ENCODE measurements at regions not wholly inside any gene's neighbourhood (a gene's known extent, or its start where the extent isn't known, plus 50 kb on each side); places are given as distances from the start of the nearest gene placed in this dataset.

DNA sequence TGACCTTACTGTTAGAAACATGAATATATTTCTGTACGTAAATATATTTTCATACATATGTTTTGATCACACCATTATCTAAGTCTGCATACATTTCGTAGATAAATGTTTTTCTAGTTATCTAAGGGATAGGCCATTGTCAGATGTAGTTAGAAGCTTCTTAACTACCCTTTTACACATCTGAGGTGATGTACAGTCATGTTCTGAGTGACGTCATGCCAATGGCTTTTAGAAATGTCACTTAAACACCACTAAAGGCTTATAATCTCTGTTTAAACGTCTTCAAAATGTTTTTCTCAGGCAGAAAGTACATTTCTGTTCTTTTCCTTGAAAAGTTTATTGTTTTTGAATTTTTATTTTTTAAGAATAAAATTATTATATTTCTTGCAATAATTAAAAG lies 781.9 kb downstream of the MRPL39 start:
- no peaks in the 10 kb centered on the region for H3K9me3 ChIP-seq (ENCODE audit: control insufficient read depth, insufficient read depth, low read depth, low read length)
- CTCF ChIA-PET: no interaction called here
- no peak for TF ChIP-seq ZXDB (tag by site-specific recombination; IDR thresholded peaks at IDR 0.05)
- TF ChIP-seq ZNF302 (tag by site-specific recombination; IDR thresholded peaks at IDR 0.05; ENCODE audit: low read depth): no peak
- TF ChIP-seq YY1 (tag by site-specific recombination; IDR thresholded peaks at IDR 0.05): no peak
- TF ChIP-seq ZNF596 (tag by site-specific recombination; IDR thresholded peaks at IDR 0.05): no peak
- TF ChIP-seq, protein P1, sequence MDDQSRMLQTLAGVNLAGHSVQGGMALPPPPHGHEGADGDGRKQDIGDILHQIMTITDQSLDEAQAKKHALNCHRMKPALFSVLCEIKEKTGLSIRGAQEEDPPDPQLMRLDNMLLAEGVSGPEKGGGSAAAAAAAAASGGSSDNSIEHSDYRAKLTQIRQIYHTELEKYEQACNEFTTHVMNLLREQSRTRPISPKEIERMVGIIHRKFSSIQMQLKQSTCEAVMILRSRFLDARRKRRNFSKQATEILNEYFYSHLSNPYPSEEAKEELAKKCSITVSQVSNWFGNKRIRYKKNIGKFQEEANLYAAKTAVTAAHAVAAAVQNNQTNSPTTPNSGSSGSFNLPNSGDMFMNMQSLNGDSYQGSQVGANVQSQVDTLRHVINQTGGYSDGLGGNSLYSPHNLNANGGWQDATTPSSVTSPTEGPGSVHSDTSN (CRISPR knock-in tag; IDR thresholded peaks at IDR 0.05): no peak
- TF ChIP-seq ZNF501 (tag by site-specific recombination; IDR thresholded peaks at IDR 0.05): no peak
- TF ChIP-seq, protein P2, sequence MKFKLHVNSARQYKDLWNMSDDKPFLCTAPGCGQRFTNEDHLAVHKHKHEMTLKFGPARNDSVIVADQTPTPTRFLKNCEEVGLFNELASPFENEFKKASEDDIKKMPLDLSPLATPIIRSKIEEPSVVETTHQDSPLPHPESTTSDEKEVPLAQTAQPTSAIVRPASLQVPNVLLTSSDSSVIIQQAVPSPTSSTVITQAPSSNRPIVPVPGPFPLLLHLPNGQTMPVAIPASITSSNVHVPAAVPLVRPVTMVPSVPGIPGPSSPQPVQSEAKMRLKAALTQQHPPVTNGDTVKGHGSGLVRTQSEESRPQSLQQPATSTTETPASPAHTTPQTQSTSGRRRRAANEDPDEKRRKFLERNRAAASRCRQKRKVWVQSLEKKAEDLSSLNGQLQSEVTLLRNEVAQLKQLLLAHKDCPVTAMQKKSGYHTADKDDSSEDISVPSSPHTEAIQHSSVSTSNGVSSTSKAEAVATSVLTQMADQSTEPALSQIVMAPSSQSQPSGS (tag by site-specific recombination; IDR thresholded peaks at IDR 0.05; ENCODE audit: low read depth): 0 out of 2 replicates have a peak, but pooled peaks have one; percentile 35
- H3K36me3 ChIP-seq (ENCODE audit: control insufficient read depth in 2 of 2, insufficient read depth in 1 of 2, low read length in 2 of 2): no peaks in the 10 kb centered on the region
- POLR2A ChIA-PET: no interaction called here
- H3K27ac ChIP-seq (ENCODE audit: extremely low read depth, low read depth, low read length): no peak overlapping the region
- no peaks in the 10 kb centered on the region for H3K4me1 ChIP-seq (ENCODE audit: control insufficient read depth, insufficient read depth, low read length)
- no peak overlapping the region for H3K4me3 ChIP-seq (ENCODE audit: low read depth, low read length)

DNA sequence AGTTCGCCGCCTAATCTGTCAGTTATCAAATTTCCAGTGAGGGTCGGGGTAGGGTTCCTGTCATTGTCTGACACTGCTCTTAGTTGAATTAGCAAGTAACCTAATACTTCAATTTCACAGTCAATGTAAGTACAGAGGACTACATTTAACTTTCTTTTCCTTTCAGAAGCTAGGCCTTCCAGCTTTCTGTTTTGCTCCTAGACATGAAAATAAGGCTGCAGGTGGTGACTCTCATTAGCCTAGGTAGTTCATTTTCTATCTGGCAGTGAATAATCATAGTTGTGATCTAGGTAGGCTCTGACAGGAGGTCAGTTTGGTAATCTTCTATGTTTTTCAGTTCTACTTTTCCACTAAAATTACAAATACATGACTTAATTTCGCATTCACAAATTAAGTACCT lies 783.1 kb downstream of the MRPL39 start:
- CTCF ChIA-PET: no interaction called here
- TF ChIP-seq ZNF658 (tag by site-specific recombination; IDR thresholded peaks at IDR 0.05) (no peak), ZNF501 (tag by site-specific recombination; IDR thresholded peaks at IDR 0.05) (no peak), MZF1 (tag by site-specific recombination; IDR thresholded peaks at IDR 0.05; ENCODE audit: borderline replicate concordance) (no peak), ZNF391 (tag by site-specific recombination; IDR thresholded peaks at IDR 0.05; ENCODE audit: borderline replicate concordance, low read depth) (no peak), ZNF221 (tag by site-specific recombination; IDR thresholded peaks at IDR 0.05; ENCODE audit: borderline replicate concordance) (no peak), ZNF843 (tag by site-specific recombination; IDR thresholded peaks at IDR 0.05) (no peak)
- TF ChIP-seq, protein P3, sequence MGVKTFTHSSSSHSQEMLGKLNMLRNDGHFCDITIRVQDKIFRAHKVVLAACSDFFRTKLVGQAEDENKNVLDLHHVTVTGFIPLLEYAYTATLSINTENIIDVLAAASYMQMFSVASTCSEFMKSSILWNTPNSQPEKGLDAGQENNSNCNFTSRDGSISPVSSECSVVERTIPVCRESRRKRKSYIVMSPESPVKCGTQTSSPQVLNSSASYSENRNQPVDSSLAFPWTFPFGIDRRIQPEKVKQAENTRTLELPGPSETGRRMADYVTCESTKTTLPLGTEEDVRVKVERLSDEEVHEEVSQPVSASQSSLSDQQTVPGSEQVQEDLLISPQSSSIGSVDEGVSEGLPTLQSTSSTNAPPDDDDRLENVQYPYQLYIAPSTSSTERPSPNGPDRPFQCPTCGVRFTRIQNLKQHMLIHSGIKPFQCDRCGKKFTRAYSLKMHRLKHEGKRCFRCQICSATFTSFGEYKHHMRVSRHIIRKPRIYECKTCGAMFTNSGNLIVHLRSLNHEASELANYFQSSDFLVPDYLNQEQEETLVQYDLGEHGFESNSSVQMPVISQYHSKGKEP (tag by site-specific recombination; IDR thresholded peaks at IDR 0.05): no peak
- no peaks in the 10 kb centered on the region for H3K36me3 ChIP-seq (ENCODE audit: control insufficient read depth in 2 of 2, insufficient read depth in 1 of 2, low read length in 2 of 2)
- no peak overlapping the region for H3K4me3 ChIP-seq (ENCODE audit: low read depth, low read length)
- H3K4me1 ChIP-seq (ENCODE audit: control insufficient read depth, insufficient read depth, low read length): no peaks in the 10 kb centered on the region
- no peak overlapping the region for H3K27ac ChIP-seq (ENCODE audit: extremely low read depth, low read depth, low read length)
- POLR2A ChIA-PET: no interaction called here
- H3K9me3 ChIP-seq (ENCODE audit: control insufficient read depth, insufficient read depth, low read depth, low read length): no peaks in the 10 kb centered on the region

DNA sequence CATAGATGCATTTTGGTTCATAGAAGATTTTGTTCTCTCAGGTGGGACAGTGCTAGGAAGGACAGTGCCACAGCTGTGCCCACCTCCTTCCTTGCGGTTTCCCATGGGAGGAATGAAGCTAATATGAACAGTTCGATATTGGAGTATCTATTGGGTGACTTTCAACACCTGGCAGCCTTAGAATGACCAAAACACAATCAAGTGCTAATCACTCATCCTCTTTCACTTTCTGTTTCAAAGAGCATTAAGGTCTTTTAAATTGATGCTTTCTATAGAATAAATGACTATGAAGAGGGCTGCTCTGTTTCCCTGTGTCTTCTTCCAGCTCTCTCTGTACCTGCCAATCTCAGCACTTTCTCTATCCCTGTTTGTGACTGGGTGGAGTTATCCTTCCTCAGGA lies 784.0 kb downstream of the MRPL39 start:
- H3K27ac ChIP-seq (ENCODE audit: extremely low read depth, low read depth, low read length): no peak overlapping the region
- CTCF ChIA-PET: no interaction called here
- TF ChIP-seq ZNF311 (tag by site-specific recombination; IDR thresholded peaks at IDR 0.05; ENCODE audit: borderline replicate concordance) (no peak), ZNF549 (tag by site-specific recombination; IDR thresholded peaks at IDR 0.05) (no peak), ZNF146 (tag by site-specific recombination; IDR thresholded peaks at IDR 0.05) (no peak), ZFP69B (tag by site-specific recombination; IDR thresholded peaks at IDR 0.05) (no peak), ZNF266 (tag by site-specific recombination; IDR thresholded peaks at IDR 0.05; ENCODE audit: low read depth) (no peak)
- TF ChIP-seq, protein P4, sequence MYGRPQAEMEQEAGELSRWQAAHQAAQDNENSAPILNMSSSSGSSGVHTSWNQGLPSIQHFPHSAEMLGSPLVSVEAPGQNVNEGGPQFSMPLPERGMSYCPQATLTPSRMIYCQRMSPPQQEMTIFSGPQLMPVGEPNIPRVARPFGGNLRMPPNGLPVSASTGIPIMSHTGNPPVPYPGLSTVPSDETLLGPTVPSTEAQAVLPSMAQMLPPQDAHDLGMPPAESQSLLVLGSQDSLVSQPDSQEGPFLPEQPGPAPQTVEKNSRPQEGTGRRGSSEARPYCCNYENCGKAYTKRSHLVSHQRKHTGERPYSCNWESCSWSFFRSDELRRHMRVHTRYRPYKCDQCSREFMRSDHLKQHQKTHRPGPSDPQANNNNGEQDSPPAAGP (tag by site-specific recombination; IDR thresholded peaks at IDR 0.05): no peak
- no peak overlapping the region for H3K4me3 ChIP-seq (ENCODE audit: low read depth, low read length)
- no peaks in the 10 kb centered on the region for H3K9me3 ChIP-seq (ENCODE audit: control insufficient read depth, insufficient read depth, low read depth, low read length)
- no peaks in the 10 kb centered on the region for H3K36me3 ChIP-seq (ENCODE audit: control insufficient read depth in 2 of 2, insufficient read depth in 1 of 2, low read length in 2 of 2)
- POLR2A ChIA-PET: no interaction called here
- no peaks in the 10 kb centered on the region for H3K4me1 ChIP-seq (ENCODE audit: control insufficient read depth, insufficient read depth, low read length)

Data from HEK293 (cell line).